MM.1S (cell line): ENCODE measurements at regions not wholly inside any gene's neighbourhood (a gene's known extent, or its start where the extent isn't known, plus 50 kb on each side); places are given as distances from the start of the nearest gene placed in this dataset.

ENCODE experiments used
- CTCF ChIP-seq: fragments of 300-600 bp; sonication (generic); IDR thresholded peaks from 2 replicates; pipeline ENCODE4 v1.5.1; 2016; ENCODE audit warnings: antibody characterized with exemption, low read length, mixed read lengths
- EZH2phosphoT487 ChIP-seq: fragments of 300-600 bp; sonication (generic); IDR thresholded peaks from 2 replicates; pipeline ENCODE4 v1.6.1; 2018; ENCODE audit warnings: antibody characterized with exemption, low read length

DNA sequence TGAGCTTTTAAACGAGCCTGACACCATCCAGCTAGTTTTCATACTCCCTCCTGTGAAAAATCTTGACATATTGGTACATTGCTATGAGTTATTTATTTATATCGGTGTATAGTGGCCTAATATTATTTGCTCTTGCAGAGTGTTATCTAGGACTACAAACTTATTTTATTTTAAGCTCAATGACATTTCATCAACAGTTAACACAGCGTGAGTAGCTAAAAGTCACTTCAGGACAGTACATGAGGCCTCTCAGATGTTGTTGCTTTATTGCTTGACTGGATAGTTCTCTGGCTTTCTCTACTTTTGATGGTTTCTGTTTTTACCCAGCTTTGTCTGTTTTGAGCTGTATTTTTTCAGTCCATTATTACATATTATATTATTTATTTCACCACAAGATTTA is 172.9 kb upstream of the KLF7 start:
- no peak for TF ChIP-seq CTCF
- TF ChIP-seq EZH2phosphoT487, result no peak
